Sigmoid colon (tissue), 6 donors: ENCODE measurements at regions not wholly inside any gene's neighbourhood (a gene's known extent, or its start where the extent isn't known, plus 50 kb on each side); places are given as distances from the start of the nearest gene placed in this dataset.
"Not testable (repeated sequence)": the region's sequence is repeated elsewhere in the genome, so short reads cannot be mapped to it uniquely, and the experiment has no call there.

Experiments used
- DNase-seq: peaks from one replicate; pipeline ENCODE4 v3.0.0-alpha.2; 2019
- H3K27ac ChIP-seq, 4 donors: fragments of 200-600 bp; sonication (generic); one replicate each; pipeline ENCODE4 v1.5.1; 2016 to 2019; ENCODE audit warnings: mild to moderate bottlenecking in 1 of 4
- H3K27me3 ChIP-seq, 3 donors: fragments of 200-600 bp; sonication (generic); one replicate each; pipeline ENCODE4 v1.5.1; 2019; ENCODE audit warnings: mild to moderate bottlenecking in 1 of 3
- H3K36me3 ChIP-seq, 4 donors: fragments of 200-600 bp; sonication (generic); one replicate each; pipeline ENCODE4 v1.5.1; 2016 to 2019
- H3K4me1 ChIP-seq, 4 donors: fragments of 200-600 bp; sonication (generic); one replicate each; pipeline ENCODE4 v1.5.1; 2017 to 2019
- H3K4me3 ChIP-seq, 4 donors: fragments of 200-600 bp; sonication (generic); one replicate each; pipeline ENCODE4 v1.5.1; 2017 to 2019; ENCODE audit warnings: mild to moderate bottlenecking in 2 of 4, moderate library complexity in 1 of 4
- H3K9me3 ChIP-seq, 4 donors: fragments of 200-600 bp in 3 of 4; sonication (generic) in 3 of 4; one replicate each; pipeline versions ENCODE4 v1.5.1 to v1.6.1; 2013 to 2019
- EP300 ChIP-seq, 4 donors: sonication (generic); formaldehyde crosslinking; IDR thresholded peaks; one replicate each; pipeline ENCODE4 v1.6.1; 2017; ENCODE audit warnings: antibody characterized with exemption in 4 of 4
- POLR2A ChIP-seq, 2 donors: fragments of 450-650 bp; IDR thresholded peaks; one replicate each; pipeline ENCODE4 v1.6.1; 2016; ENCODE audit warnings: antibody characterized with exemption in 2 of 2, mild to moderate bottlenecking in 2 of 2, moderate library complexity in 2 of 2
- POLR2AphosphoS5 ChIP-seq, 4 donors: sonication (generic); formaldehyde crosslinking; IDR thresholded peaks; one replicate each; pipeline ENCODE4 v1.6.1; 2017; ENCODE audit warnings: antibody characterized with exemption in 4 of 4
- WGBS, 2 donors: extraction: QIAGEN DNeasy Blood & Tissue Kit; methylation state at CpG; one replicate each; pipeline ENCODE4 v1.1.7; 2013; 5-methylcytosine and 5-hydroxymethylcytosine counted together
- intact Hi-C: fragments of 100-400 bp; cut with DNase I; formaldehyde crosslinking; loops from one replicate; pipeline ENCODE4 v1.15.1; 2023
- TF ChIP-seq, protein P1 (sequence below), 4 experiments: fragments of 450-650 bp in 3 of 4; fragments of 200-600 bp in 1 of 4; IDR thresholded peaks; one replicate each; pipeline ENCODE4 v1.5.1; 2016 to 2019; ENCODE audit warnings: antibody characterized with exemption in 4 of 4, mild to moderate bottlenecking in 3 of 4, moderate library complexity in 2 of 4
- donor health status: healthy with polysubstance abuse.
- donor health status: healthy.

GRCh38 chr7:98735801-98736200 lies 118.7 kb downstream of the NPTX2 start:
- Histone ChIP-seq H3K27ac (no peak overlapping the region), H3K4me1 (no peaks in the 10 kb centered on the region), H3K9me3 (peaks cover 0 to 5% (median under 1%) of the 10 kb centered on the region in 4 donors), H3K36me3 (no peaks in the 10 kb centered on the region), H3K27me3 (no peaks in the 10 kb centered on the region), H3K4me3 (no peak overlapping the region)
- no peak for TF ChIP-seq POLR2AphosphoS5 (IDR thresholded peaks at IDR 0.05)
- intact Hi-C loops: no loop called here
- WGBS, 2 donors: 87 to 88% methylated on average over 14 of the region's 14 CpGs
- no peak for DNase-seq

GRCh38 chr7:98736461-98736860 lies 119.4 kb downstream of the NPTX2 start:
- WGBS, 2 donors: 88 to 89% methylated on average over 9 of the region's 9 CpGs
- DNase-seq, H3K9me3 ChIP-seq, H3K27ac ChIP-seq, H3K36me3 ChIP-seq, H3K4me1 ChIP-seq, H3K27me3 ChIP-seq, H3K4me3 ChIP-seq, intact Hi-C loops: not testable (repeated sequence)

GRCh38 chr7:98737176-98737575 lies 120.1 kb downstream of the NPTX2 start:
- no peaks in the 10 kb centered on the region for H3K4me1 ChIP-seq
- H3K9me3 ChIP-seq: peaks cover 0 to 5% (median under 1%) of the 10 kb centered on the region in 4 donors
- no peaks in the 10 kb centered on the region for H3K27me3 ChIP-seq
- 76 to 78% methylated on average over 8 of the region's 8 CpGs for WGBS, 2 donors
- intact Hi-C loops: no loop called here
- no peak for TF ChIP-seq EP300 (IDR thresholded peaks at IDR 0.05)
- TF ChIP-seq, protein P1, sequence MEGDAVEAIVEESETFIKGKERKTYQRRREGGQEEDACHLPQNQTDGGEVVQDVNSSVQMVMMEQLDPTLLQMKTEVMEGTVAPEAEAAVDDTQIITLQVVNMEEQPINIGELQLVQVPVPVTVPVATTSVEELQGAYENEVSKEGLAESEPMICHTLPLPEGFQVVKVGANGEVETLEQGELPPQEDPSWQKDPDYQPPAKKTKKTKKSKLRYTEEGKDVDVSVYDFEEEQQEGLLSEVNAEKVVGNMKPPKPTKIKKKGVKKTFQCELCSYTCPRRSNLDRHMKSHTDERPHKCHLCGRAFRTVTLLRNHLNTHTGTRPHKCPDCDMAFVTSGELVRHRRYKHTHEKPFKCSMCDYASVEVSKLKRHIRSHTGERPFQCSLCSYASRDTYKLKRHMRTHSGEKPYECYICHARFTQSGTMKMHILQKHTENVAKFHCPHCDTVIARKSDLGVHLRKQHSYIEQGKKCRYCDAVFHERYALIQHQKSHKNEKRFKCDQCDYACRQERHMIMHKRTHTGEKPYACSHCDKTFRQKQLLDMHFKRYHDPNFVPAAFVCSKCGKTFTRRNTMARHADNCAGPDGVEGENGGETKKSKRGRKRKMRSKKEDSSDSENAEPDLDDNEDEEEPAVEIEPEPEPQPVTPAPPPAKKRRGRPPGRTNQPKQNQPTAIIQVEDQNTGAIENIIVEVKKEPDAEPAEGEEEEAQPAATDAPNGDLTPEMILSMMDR (IDR thresholded peaks at IDR 0.05): no peak
- no peak for TF ChIP-seq POLR2A (IDR thresholded peaks at IDR 0.05)
- no peak for TF ChIP-seq POLR2AphosphoS5 (IDR thresholded peaks at IDR 0.05)
- no peaks in the 10 kb centered on the region for H3K36me3 ChIP-seq
- DNase-seq: no peak
- H3K4me3 ChIP-seq: no peak overlapping the region
- H3K27ac ChIP-seq: no peak overlapping the region

- no peak for DNase-seq
- H3K27ac ChIP-seq: no peak overlapping the region
- H3K36me3 ChIP-seq: no peaks in the 10 kb centered on the region
- no peak for TF ChIP-seq POLR2A (IDR thresholded peaks at IDR 0.05)
- TF ChIP-seq, protein P1 (IDR thresholded peaks at IDR 0.05): no peak
- TF ChIP-seq POLR2AphosphoS5 (IDR thresholded peaks at IDR 0.05): no peak
- no peak overlapping the region for H3K4me3 ChIP-seq
- 59 to 71% methylated on average over 3 of the region's 3 CpGs for WGBS, 2 donors
- peaks cover 0 to 2% (median 0%) of the 10 kb centered on the region in 4 donors for H3K9me3 ChIP-seq
- intact Hi-C loops: no loop called here
- H3K4me1 ChIP-seq: no peaks in the 10 kb centered on the region
- no peaks in the 10 kb centered on the region for H3K27me3 ChIP-seq
Observed at GRCh38 chr7:98740643-98741042, 123.6 kb downstream of the NPTX2 start.

- Histone ChIP-seq H3K9me3 (peaks cover 0 to 2% (median 0%) of the 10 kb centered on the region in 4 donors), H3K4me1 (no peaks in the 10 kb centered on the region), H3K27ac (no peak overlapping the region), H3K36me3 (no peaks in the 10 kb centered on the region), H3K4me3 (no peak overlapping the region), H3K27me3 (no peaks in the 10 kb centered on the region)
- DNase-seq: no peak
- intact Hi-C loops: no loop called here
- 26 to 34% methylated on average over 5 of the region's 5 CpGs for WGBS, 2 donors
- TF ChIP-seq POLR2AphosphoS5 (IDR thresholded peaks at IDR 0.05): no peak
- TF ChIP-seq EP300 (IDR thresholded peaks at IDR 0.05): no peak
- TF ChIP-seq POLR2A (IDR thresholded peaks at IDR 0.05): no peak
- TF ChIP-seq, protein P1 (IDR thresholded peaks at IDR 0.05): peak in 1 of 4 experiments; percentile 27
Observed at GRCh38 chr7:98745722-98746318, 124.0 kb downstream of the TMEM130 start.

GRCh38 chr7:98748090-98748489 lies 121.7 kb downstream of the TMEM130 start:
- no peak for DNase-seq
- H3K4me3 ChIP-seq: no peak overlapping the region
- H3K27me3 ChIP-seq: no peaks in the 10 kb centered on the region
- no peaks in the 10 kb centered on the region for H3K4me1 ChIP-seq
- H3K27ac ChIP-seq: no peak overlapping the region
- TF ChIP-seq EP300 (IDR thresholded peaks at IDR 0.05) (no peak), POLR2AphosphoS5 (IDR thresholded peaks at IDR 0.05) (no peak), POLR2A (IDR thresholded peaks at IDR 0.05) (no peak)
- TF ChIP-seq, protein P1 (IDR thresholded peaks at IDR 0.05): no peak
- WGBS, 2 donors: 19 to 34% methylated on average over 1 of the region's 1 CpG
- H3K9me3 ChIP-seq: peaks cover 0 to 2% (median 0%) of the 10 kb centered on the region in 4 donors
- no peaks in the 10 kb centered on the region for H3K36me3 ChIP-seq
- intact Hi-C loops: no loop called here
